ENCODE measurements at regions not wholly inside any gene's neighbourhood (a gene's known extent, or its start where the extent isn't known, plus 50 kb on each side); places are given as distances from the start of the nearest gene placed in this dataset.

DNA sequence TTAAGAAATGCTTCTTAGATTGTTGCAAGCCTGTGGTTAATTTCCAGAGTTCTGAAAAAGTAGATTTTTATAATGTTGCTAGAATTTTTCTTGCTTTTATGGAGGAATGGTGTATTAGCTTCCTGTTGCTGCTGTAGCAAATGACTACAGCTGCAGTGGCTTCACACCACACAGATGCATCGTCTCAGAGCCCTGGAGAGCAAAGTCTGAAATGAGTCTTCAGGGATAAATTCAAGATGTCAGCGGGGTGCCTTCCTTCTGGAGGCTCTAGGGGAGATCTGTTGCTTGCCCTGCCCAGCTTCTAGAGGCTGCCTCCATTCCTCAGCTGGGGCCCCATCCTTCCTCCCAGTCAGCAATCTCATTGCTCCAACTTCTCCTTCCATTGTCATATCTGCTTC is 187.8 kb downstream of the ZNF516 start:
- no peak overlapping the region for H3K27ac Mint-ChIP-seq
- no peaks in the 10 kb centered on the region for H3K36me3 Mint-ChIP-seq
- H3K9me3 Mint-ChIP-seq, result peaks cover 19% of the 10 kb centered on the region
- no peaks in the 10 kb centered on the region for H3K4me1 Mint-ChIP-seq
- no peaks in the 10 kb centered on the region for H3K27me3 Mint-ChIP-seq (ENCODE audit: low read depth)
- no peak for DNase-seq (ENCODE audit: low spot score in 2 of 2, unreplicated experiment in 2 of 2)
- no peak overlapping the region for H3K4me3 Mint-ChIP-seq
- TF ChIP-seq, protein P1, sequence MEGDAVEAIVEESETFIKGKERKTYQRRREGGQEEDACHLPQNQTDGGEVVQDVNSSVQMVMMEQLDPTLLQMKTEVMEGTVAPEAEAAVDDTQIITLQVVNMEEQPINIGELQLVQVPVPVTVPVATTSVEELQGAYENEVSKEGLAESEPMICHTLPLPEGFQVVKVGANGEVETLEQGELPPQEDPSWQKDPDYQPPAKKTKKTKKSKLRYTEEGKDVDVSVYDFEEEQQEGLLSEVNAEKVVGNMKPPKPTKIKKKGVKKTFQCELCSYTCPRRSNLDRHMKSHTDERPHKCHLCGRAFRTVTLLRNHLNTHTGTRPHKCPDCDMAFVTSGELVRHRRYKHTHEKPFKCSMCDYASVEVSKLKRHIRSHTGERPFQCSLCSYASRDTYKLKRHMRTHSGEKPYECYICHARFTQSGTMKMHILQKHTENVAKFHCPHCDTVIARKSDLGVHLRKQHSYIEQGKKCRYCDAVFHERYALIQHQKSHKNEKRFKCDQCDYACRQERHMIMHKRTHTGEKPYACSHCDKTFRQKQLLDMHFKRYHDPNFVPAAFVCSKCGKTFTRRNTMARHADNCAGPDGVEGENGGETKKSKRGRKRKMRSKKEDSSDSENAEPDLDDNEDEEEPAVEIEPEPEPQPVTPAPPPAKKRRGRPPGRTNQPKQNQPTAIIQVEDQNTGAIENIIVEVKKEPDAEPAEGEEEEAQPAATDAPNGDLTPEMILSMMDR (IDR thresholded peaks at IDR 0.05; ENCODE audit: unreplicated experiment), result no peak

DNA sequence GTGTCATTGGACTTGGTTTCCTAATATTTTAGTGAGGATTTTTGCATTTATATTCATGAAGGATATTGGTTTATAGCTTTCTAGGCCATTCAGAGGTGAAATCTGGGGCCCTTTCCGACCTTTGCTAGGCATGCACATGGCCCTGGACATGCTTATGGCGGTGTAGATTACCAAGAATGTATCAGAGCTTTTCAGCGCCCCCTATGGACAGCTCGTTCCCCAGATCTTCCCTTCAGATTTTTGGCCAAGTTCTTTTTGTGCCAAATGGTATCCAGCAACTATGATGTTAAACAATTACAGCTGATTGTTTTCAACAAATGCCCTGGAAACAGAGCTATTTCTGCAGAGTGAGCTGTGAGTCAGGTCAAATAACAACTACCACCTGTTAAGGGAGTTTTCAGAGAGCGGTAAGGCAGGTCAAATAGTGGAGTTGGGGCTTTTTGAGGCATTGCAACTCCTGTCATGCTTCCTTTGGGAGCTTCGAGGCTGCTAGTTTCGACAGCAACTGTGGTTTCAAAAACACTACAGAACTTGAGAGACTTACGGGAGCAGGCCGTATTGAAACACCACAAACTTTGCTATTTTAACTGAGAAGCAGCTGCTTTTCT is 188.3 kb downstream of the ZNF516 start:
- no peaks in the 10 kb centered on the region for H3K27me3 Mint-ChIP-seq (ENCODE audit: low read depth)
- DNase-seq (ENCODE audit: low spot score in 2 of 2, unreplicated experiment in 2 of 2), result no peak
- no peaks in the 10 kb centered on the region for H3K4me1 Mint-ChIP-seq
- H3K4me3 Mint-ChIP-seq, result no peak overlapping the region
- no peaks in the 10 kb centered on the region for H3K36me3 Mint-ChIP-seq
- H3K9me3 Mint-ChIP-seq, result peaks cover 19% of the 10 kb centered on the region
- TF ChIP-seq, protein P1 (IDR thresholded peaks at IDR 0.05; ENCODE audit: unreplicated experiment), result peak; percentile 33
- no peak overlapping the region for H3K27ac Mint-ChIP-seq

DNA sequence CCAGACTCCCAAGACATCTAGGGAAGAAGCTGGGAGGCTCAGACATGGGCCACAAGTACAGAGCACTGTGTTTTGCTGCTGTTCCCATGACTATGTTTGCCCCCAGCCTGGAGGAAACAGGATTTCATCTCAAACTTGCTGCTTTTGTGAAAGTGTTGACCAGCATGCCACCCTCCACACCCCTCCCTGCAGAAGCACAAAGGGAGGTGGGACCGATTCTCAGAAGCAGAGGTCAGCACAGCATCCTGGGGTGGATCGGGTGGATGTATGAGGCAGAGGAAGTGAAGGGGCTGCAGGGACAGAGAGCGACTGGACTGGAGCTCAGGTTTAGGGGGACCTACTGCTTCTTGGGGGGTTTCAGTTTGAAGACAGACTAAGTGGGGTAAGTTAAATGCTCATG is 209.2 kb downstream of the ZNF516 start:
- Mint-ChIP-seq H3K36me3 (peaks cover 2% of the 10 kb centered on the region), H3K9me3 (peaks cover 25% of the 10 kb centered on the region), H3K4me3 (no peak overlapping the region), H3K27ac (no peak overlapping the region), H3K27me3 (ENCODE audit: low read depth) (peaks cover 3% of the 10 kb centered on the region), H3K4me1 (no peaks in the 10 kb centered on the region)
- TF ChIP-seq, protein P1 (IDR thresholded peaks at IDR 0.05; ENCODE audit: unreplicated experiment), result no peak
- no peak for DNase-seq (ENCODE audit: low spot score in 2 of 2, unreplicated experiment in 2 of 2)

DNA sequence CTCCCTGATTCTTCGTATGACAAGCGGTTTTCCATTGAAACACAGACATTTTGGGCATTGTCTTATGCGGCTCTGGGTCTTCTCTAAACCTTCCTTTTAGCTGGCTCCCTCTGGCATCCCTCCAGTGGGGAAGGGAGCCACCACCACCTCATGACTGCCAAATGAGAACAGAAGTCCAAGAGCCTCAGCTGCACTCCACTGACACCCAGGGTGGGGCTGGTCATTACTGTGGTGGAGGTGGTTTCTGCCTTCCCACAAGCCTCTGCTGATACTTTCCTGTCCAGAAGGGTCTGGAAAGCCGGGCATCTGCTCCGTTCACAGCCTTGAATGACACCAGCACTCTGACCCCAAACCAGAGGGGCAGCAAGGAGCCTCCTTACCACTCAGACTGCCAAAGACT is 213.5 kb downstream of the ZNF516 start:
- no peak overlapping the region for H3K27ac Mint-ChIP-seq
- H3K36me3 Mint-ChIP-seq, result no peaks in the 10 kb centered on the region
- TF ChIP-seq, protein P1 (IDR thresholded peaks at IDR 0.05; ENCODE audit: unreplicated experiment), result no peak
- no peak overlapping the region for H3K4me3 Mint-ChIP-seq
- no peak for DNase-seq (ENCODE audit: low spot score in 2 of 2, unreplicated experiment in 2 of 2)
- H3K9me3 Mint-ChIP-seq, result peaks cover 9% of the 10 kb centered on the region
- peaks cover 3% of the 10 kb centered on the region for H3K27me3 Mint-ChIP-seq (ENCODE audit: low read depth)
- H3K4me1 Mint-ChIP-seq, result peaks cover 2% of the 10 kb centered on the region

DNA sequence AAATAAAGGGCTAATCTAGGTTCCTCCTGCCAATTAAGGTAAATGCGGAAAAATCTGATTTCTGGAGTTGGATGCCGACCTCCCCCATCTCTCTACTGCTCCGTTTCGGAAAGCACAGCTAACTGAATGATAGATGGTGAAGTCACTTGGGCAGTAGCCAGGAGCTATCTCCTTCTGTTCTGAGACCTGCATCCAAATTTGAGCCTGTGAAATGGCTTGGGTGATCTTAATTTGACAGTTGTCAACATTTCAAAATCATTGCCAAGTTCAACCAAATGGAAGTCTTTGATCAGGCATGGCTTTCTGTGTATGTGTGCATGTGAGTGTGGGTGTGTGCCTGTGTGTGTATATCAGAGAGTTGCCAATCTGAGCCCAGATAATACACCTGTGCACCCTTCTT is 217.2 kb downstream of the ZNF516 start:
- no peak overlapping the region for H3K27ac Mint-ChIP-seq

More for the DNA sequence above, 217.2 kb downstream of the ZNF516 start:
- Mint-ChIP-seq H3K36me3 (no peaks in the 10 kb centered on the region), H3K27me3 (ENCODE audit: low read depth) (peaks cover 3% of the 10 kb centered on the region), H3K4me3 (no peak overlapping the region), H3K9me3 (no peaks in the 10 kb centered on the region), H3K4me1 (peaks cover 13% of the 10 kb centered on the region)
- TF ChIP-seq, protein P1 (IDR thresholded peaks at IDR 0.05; ENCODE audit: unreplicated experiment), result no peak
- DNase-seq (ENCODE audit: low spot score in 2 of 2, unreplicated experiment in 2 of 2), result no peak
